Suprapubic skin (tissue), 3 donors: ENCODE measurements at regions not wholly inside any gene's neighbourhood (a gene's known extent, or its start where the extent isn't known, plus 50 kb on each side); places are given as distances from the start of the nearest gene placed in this dataset.

Experiments
- CTCF ChIP-seq, 2 donors: fragments of 200-600 bp in 1 of 2; fragments of 450-650 bp in 1 of 2; sonication (generic) in 1 of 2; IDR thresholded peaks; one replicate each; pipeline ENCODE4 v1.5.1; 2016 to 2019; ENCODE audit warnings: antibody characterized with exemption in 2 of 2, mild to moderate bottlenecking in 1 of 2, moderate library complexity in 1 of 2
- POLR2A ChIP-seq, 2 donors: fragments of 450-650 bp; IDR thresholded peaks; one replicate each; pipeline ENCODE4 v1.6.1; 2017; ENCODE audit warnings: antibody characterized with exemption in 2 of 2, mild to moderate bottlenecking in 2 of 2, moderate library complexity in 2 of 2

- TF ChIP-seq POLR2A (IDR thresholded peaks at IDR 0.05) (no peak), CTCF (IDR thresholded peaks at IDR 0.05) (no peak)
Measured at GRCh38 chr22:48340191-48340590, 1487.5 kb downstream of the BRD1 start.
